HL-60 (cell line): ENCODE measurements at regions not wholly inside any gene's neighbourhood (a gene's known extent, or its start where the extent isn't known, plus 50 kb on each side); places are given as distances from the start of the nearest gene placed in this dataset.

ENCODE experiments used
- CTCF ChIP-seq: IDR thresholded peaks from one replicate; pipeline ENCODE4 v1.5.1; 2011; ENCODE audit warnings: low read length, control low read depth, inconsistent platforms; ENCODE audit not compliant: insufficient read depth
- GABPA ChIP-seq: IDR thresholded peaks from 2 replicates; pipeline ENCODE4 v1.6.1; 2012; ENCODE audit warnings: low read depth
- POLR2AphosphoS5 ChIP-seq: IDR thresholded peaks from 2 replicates; pipeline ENCODE4 v1.6.1; 2012; ENCODE audit warnings: low read depth
- REST ChIP-seq: IDR thresholded peaks from 2 replicates; pipeline ENCODE4 v1.6.1; 2012; ENCODE audit warnings: low read depth; ENCODE audit not compliant: insufficient replicate concordance
- SPI1 ChIP-seq: IDR thresholded peaks from 2 replicates; pipeline ENCODE4 v1.6.1; 2012; ENCODE audit warnings: low read depth, mild to moderate bottlenecking, borderline replicate concordance

GRCh38 chr5:123748239-123748638 lies 236.3 kb downstream of the CSNK1G3 start:
- TF ChIP-seq CTCF (no peak), REST (no peak), POLR2AphosphoS5 (no peak), GABPA (no peak), SPI1 (no peak)
